HCT116 (cell line): ENCODE measurements at regions not wholly inside any gene's neighbourhood (a gene's known extent, or its start where the extent isn't known, plus 50 kb on each side); places are given as distances from the start of the nearest gene placed in this dataset.

Source experiments
- ATAC-seq: fragments of 200-7000 bp; cut with Tn5 transposase; 2 replicates; pipeline ENCODE4 v1.9.1; 2020; ENCODE audit warnings: mild to moderate bottlenecking, moderate library complexity
- BruUV-seq: library from RNA; stranded (reverse); fragments of 400-500 nt; replicated peaks from 2 replicates; lab custom pipeline; 2021; lab: Mats Ljungman, UMichigan
- CTCF ChIA-PET: fragments of 300-600 bp; sonication (Branson Sonifier 250); formaldehyde crosslinking; loops from one replicate; lab custom pipeline; 2021; ENCODE audit warnings: antibody characterized with exemption; lab: Charles Lee
- POLR2A ChIA-PET: fragments of 300-600, 350-600 bp; sonication (Branson Sonifier 250); formaldehyde crosslinking; loops from one replicate; lab custom pipeline; 2021; ENCODE audit warnings: antibody characterized with exemption; lab: Charles Lee
- RAD21 ChIA-PET, 2 experiments: fragments of 300-600 bp; sonication (Branson Sonifier 250); formaldehyde crosslinking; loops; one replicate each; lab custom pipeline; 2023; ENCODE audit warnings: low total read pairs in 2 of 2; ENCODE audit not compliant: uncharacterized antibody in 2 of 2, unreplicated experiment in 2 of 2, low non-redundant PET in 1 of 2; lab: Charles Lee
- DNase-seq: peaks from one replicate; pipeline ENCODE4 v3.0.0-alpha.2; 2010; ENCODE audit warnings: low read depth, low spot score
- H2AFZ ChIP-seq: fragments of 200-600 bp; shearing (Covaris generic), sonication (generic); 2 replicates; pipeline ENCODE4 v1.6.1; 2017; ENCODE audit warnings: low read depth, mixed run types, mixed read lengths, antibody characterized with exemption, low read length; ENCODE audit not compliant: poor library complexity, severe bottlenecking
- H3K27ac ChIP-seq: 2 replicates; pipeline ENCODE4 v1.5.1; 2012; ENCODE audit warnings: low read depth, low read length
- H3K27me3 ChIP-seq: fragments of 200-600 bp; sonication (generic); 2 replicates; pipeline ENCODE4 v1.6.1; 2016; ENCODE audit warnings: mixed run types, low read length, mixed read lengths; ENCODE audit not compliant: insufficient read depth
- H3K36me3 ChIP-seq, 2 experiments: fragments of 200-500 bp in 1 of 2; fragments of 200-600 bp in 1 of 2; sonication (Bioruptor generic) in 1 of 2; sonication (generic) in 1 of 2; 2 replicates each; pipeline versions ENCODE4 v1.5.1 to v1.6.1; 2014 to 2016; ENCODE audit warnings: low read length in 2 of 2, inconsistent platforms in 1 of 2, mixed read lengths in 1 of 2, mixed run types in 1 of 2; ENCODE audit not compliant: insufficient read depth in 2 of 2, control insufficient read depth in 1 of 2
- H3K4me1 ChIP-seq, 2 experiments: fragments of 200-600 bp in 1 of 2; sonication (generic) in 1 of 2; 2 replicates each; pipeline versions ENCODE4 v1.5.1 to v1.6.1; 2012 to 2017; ENCODE audit warnings: low read length in 2 of 2, inconsistent platforms in 1 of 2, mild to moderate bottlenecking in 1 of 2, mixed read lengths in 1 of 2, mixed run types in 1 of 2, moderate library complexity in 1 of 2; ENCODE audit not compliant: insufficient read depth in 2 of 2, control insufficient read depth in 1 of 2
- H3K4me2 ChIP-seq: fragments of 200-600 bp; sonication (generic); 2 replicates; pipeline ENCODE4 v1.6.1; 2017; ENCODE audit warnings: mixed run types, low read length, mixed read lengths
- H3K4me3 ChIP-seq, 2 experiments: fragments of 200-600 bp in 1 of 2; sonication (generic) in 1 of 2; replicated peaks in 1 of 2; 2 replicates each; pipeline ENCODE4 v1.5.1; 2011 to 2016; ENCODE audit warnings: low read length in 2 of 2, control low read depth in 1 of 2, low read depth in 1 of 2, mild to moderate bottlenecking in 1 of 2, mixed read lengths in 1 of 2, mixed run types in 1 of 2
- H3K79me2 ChIP-seq: fragments of 200-600 bp; sonication (generic); 2 replicates; pipeline ENCODE4 v1.6.1; 2017; ENCODE audit warnings: mild to moderate bottlenecking, mixed run types, low read length, moderate library complexity, mixed read lengths; ENCODE audit not compliant: insufficient read depth
- H3K9ac ChIP-seq: fragments of 200-600 bp; sonication (generic); 2 replicates; pipeline ENCODE4 v1.6.1; 2016; ENCODE audit warnings: low read length, mixed read lengths
- H3K9me2 ChIP-seq: fragments of 200-600 bp; sonication (generic), shearing (Covaris generic); 2 replicates; pipeline ENCODE4 v1.6.1; 2017; ENCODE audit warnings: mixed run types, mild to moderate bottlenecking, moderate library complexity; ENCODE audit not compliant: insufficient read depth
- H3K9me3 ChIP-seq, 2 experiments: fragments of 200-500 bp in 1 of 2; fragments of 200-600 bp in 1 of 2; sonication (Bioruptor generic) in 1 of 2; sonication (generic) in 1 of 2; 2 replicates each; pipeline ENCODE4 v1.6.1; 2014 to 2017; ENCODE audit warnings: low read length in 2 of 2, mixed read lengths in 2 of 2, inconsistent platforms in 1 of 2, low read depth in 1 of 2, mild to moderate bottlenecking in 1 of 2, mixed run types in 1 of 2, moderate library complexity in 1 of 2; ENCODE audit not compliant: control insufficient read depth in 1 of 2, insufficient read depth in 1 of 2
- H4K20me1 ChIP-seq: fragments of 200-600 bp; sonication (generic), shearing (Covaris generic); 2 replicates; pipeline ENCODE4 v1.6.1; 2017; ENCODE audit warnings: mixed run types, mild to moderate bottlenecking, moderate library complexity; ENCODE audit not compliant: insufficient read depth
- ATF3 ChIP-seq: IDR thresholded peaks from 2 replicates; pipeline ENCODE4 v1.6.1; 2012
- CBX3 ChIP-seq: IDR thresholded peaks from 2 replicates; pipeline ENCODE4 v1.6.1; 2012; ENCODE audit warnings: low read depth
- CTCF ChIP-seq, 3 experiments: fragments of 200-600 bp in 1 of 3; sonication (generic) in 1 of 3; IDR thresholded peaks in 2 of 3; conservative IDR thresholded peaks in 1 of 3; 2 replicates each; pipeline ENCODE4 v1.5.1; 2012 to 2017; ENCODE audit warnings: low read depth in 2 of 3, low read length in 2 of 3, antibody characterized with exemption in 1 of 3, borderline replicate concordance in 1 of 3, control low read depth in 1 of 3, mild to moderate bottlenecking in 1 of 3, mixed read lengths in 1 of 3, mixed run types in 1 of 3, moderate library complexity in 1 of 3; ENCODE audit not compliant: insufficient read depth in 1 of 3
- EGR1 ChIP-seq: IDR thresholded peaks from 2 replicates; pipeline ENCODE4 v1.6.1; 2012; ENCODE audit warnings: low read depth
- JUND ChIP-seq: IDR thresholded peaks from 2 replicates; pipeline ENCODE4 v1.6.1; 2012
- POLR2A ChIP-seq: IDR thresholded peaks from 2 replicates; pipeline ENCODE4 v1.7.0; 2011; ENCODE audit warnings: borderline replicate concordance; ENCODE audit not compliant: insufficient read depth, insufficient read length; ENCODE audit errors: extremely low read depth
- POLR2AphosphoS5 ChIP-seq: IDR thresholded peaks from 2 replicates; pipeline ENCODE4 v1.6.1; 2011; ENCODE audit warnings: mild to moderate bottlenecking, low read depth, low read length, moderate library complexity
- RAD21 ChIP-seq: IDR thresholded peaks from 2 replicates; pipeline ENCODE4 v1.6.1; 2012; ENCODE audit warnings: low read depth, mild to moderate bottlenecking
- SIN3A ChIP-seq: IDR thresholded peaks from 2 replicates; pipeline ENCODE4 v1.6.1; 2012; ENCODE audit warnings: low read depth
- ZNF274 ChIP-seq: fragments of 200-500 bp; sonication (Bioruptor generic); IDR thresholded peaks from 2 replicates; pipeline ENCODE4 v1.6.1; 2014; ENCODE audit warnings: mild to moderate bottlenecking, low read depth, low read length, inconsistent platforms
- intact Hi-C: fragments of 100-400 bp; cut with micrococcal nuclease; formaldehyde crosslinking; loops from 2 replicates; pipeline ENCODE4 v1.10.0; 2022

- no peaks in the 10 kb centered on the region for H3K9me2 ChIP-seq
- ATAC-seq (no peak), DNase-seq (no peak)
- no peaks in the 10 kb centered on the region for H3K4me1 ChIP-seq
- RAD21 ChIA-PET: no interaction called here
- H3K27ac ChIP-seq: no peak overlapping the region
- no peaks in the 10 kb centered on the region for H4K20me1 ChIP-seq
- intact Hi-C loops: no loop called here
- no peak overlapping the region for H3K9ac ChIP-seq
- H2AFZ ChIP-seq: no peak overlapping the region
- H3K79me2 ChIP-seq: no peaks in the 10 kb centered on the region
- no peak for TF ChIP-seq CBX3
- TF ChIP-seq POLR2AphosphoS5: no peak
- TF ChIP-seq SIN3A: no peak
- CTCF ChIA-PET: no interaction called here
- no peak overlapping the region for H3K4me3 ChIP-seq
- peaks cover 26% of the 10 kb centered on the region; the same call in 1 of the 2 replicates for H3K27me3 ChIP-seq
- no peaks in the 10 kb centered on the region for H3K36me3 ChIP-seq
- no peak overlapping the region for H3K4me2 ChIP-seq
- H3K9me3 ChIP-seq: no peaks in the 10 kb centered on the region
- POLR2A ChIA-PET: no interaction called here
- BruUV-seq: no TSS peak
Measured at GRCh38 chr3:40718681-40719080, 193.9 kb downstream of the ZNF621 start.

GRCh38 chr3:40719660-40720287, 195.0 kb downstream of the ZNF621 start:
- no TSS peak for BruUV-seq
- TF ChIP-seq ATF3 (no peak), POLR2A (no peak), ZNF274 (no peak), EGR1 (no peak), CTCF (IDR thresholded peaks at IDR 0.05 in 2 of 3, conservative IDR thresholded peaks at IDR 0.05 in 1 of 3; ENCODE audit: borderline replicate concordance in 1 of 3, insufficient read depth in 1 of 3, low read depth in 2 of 3, low read length in 2 of 3) (peak in 2 of 3 experiments; percentile 15 to 26; a peak in 2 of 6 replicates), RAD21 (peak; percentile 59), POLR2AphosphoS5 (peak; percentile 35; the same call in 1 of the 2 replicates), JUND (no peak)
- TF ChIP-seq, all 23 proteins: peak for 3

More at GRCh38 chr3:40719660-40720287, 195.0 kb downstream of the ZNF621 start:
- intact Hi-C loops: no loop called here
- H3K4me3 ChIP-seq: no peak overlapping the region
- no peaks in the 10 kb centered on the region for H3K4me1 ChIP-seq
- no peaks in the 10 kb centered on the region for H3K9me3 ChIP-seq
- DNase-seq (peak; percentile 16), ATAC-seq (no peak)
- ChIA-PET CTCF (no interaction called here), POLR2A (no interaction called here), RAD21 (interaction anchor here in 1 of 2 experiments (0.6 kb wide), 1 partner anchor 27 kb away, joined by 4 read pairs; no protein-coding TSS in a partner anchor)
- no peak overlapping the region for H2AFZ ChIP-seq
- no peaks in the 10 kb centered on the region for H3K79me2 ChIP-seq
- H3K4me2 ChIP-seq: no peak overlapping the region
- no peaks in the 10 kb centered on the region for H3K36me3 ChIP-seq
- no peak overlapping the region for H3K9ac ChIP-seq
- H3K9me2 ChIP-seq: no peaks in the 10 kb centered on the region
- H4K20me1 ChIP-seq: no peaks in the 10 kb centered on the region
- no peak overlapping the region for H3K27ac ChIP-seq
- H3K27me3 ChIP-seq: peaks cover 18% of the 10 kb centered on the region; the same call in 1 of the 2 replicates
